ENCODE measurements at regions not wholly inside any gene's neighbourhood (a gene's known extent, or its start where the extent isn't known, plus 50 kb on each side); places are given as distances from the start of the nearest gene placed in this dataset.

DNA sequence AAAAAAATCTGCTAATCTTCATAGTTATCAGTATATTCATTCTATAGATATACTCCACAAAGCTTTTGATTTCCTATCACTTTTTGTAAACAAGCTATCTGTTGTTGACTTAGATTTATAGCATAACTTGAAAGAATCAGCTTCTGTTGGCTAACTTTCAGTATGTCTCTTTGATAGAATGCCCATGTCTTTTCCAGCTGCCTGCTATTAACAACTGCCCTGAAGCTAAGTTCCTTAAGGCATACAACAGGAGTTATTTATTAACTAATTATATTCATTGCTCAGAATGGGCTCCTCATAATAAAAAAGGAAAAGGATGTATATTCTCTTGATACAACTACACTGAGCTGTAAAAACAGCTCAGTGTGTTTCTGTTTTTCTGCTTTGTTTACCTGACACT is 293.9 kb downstream of the TUSC7 start:
- H3K4me3 ChIP-seq (ENCODE audit: low read depth, low read length): no peak overlapping the region
- no peak for DNase-seq (ENCODE audit: low read depth)
- TF ChIP-seq, protein P1, sequence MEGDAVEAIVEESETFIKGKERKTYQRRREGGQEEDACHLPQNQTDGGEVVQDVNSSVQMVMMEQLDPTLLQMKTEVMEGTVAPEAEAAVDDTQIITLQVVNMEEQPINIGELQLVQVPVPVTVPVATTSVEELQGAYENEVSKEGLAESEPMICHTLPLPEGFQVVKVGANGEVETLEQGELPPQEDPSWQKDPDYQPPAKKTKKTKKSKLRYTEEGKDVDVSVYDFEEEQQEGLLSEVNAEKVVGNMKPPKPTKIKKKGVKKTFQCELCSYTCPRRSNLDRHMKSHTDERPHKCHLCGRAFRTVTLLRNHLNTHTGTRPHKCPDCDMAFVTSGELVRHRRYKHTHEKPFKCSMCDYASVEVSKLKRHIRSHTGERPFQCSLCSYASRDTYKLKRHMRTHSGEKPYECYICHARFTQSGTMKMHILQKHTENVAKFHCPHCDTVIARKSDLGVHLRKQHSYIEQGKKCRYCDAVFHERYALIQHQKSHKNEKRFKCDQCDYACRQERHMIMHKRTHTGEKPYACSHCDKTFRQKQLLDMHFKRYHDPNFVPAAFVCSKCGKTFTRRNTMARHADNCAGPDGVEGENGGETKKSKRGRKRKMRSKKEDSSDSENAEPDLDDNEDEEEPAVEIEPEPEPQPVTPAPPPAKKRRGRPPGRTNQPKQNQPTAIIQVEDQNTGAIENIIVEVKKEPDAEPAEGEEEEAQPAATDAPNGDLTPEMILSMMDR (IDR thresholded peaks at IDR 0.05; ENCODE audit: insufficient read depth, low read depth, low read length): no peak

DNA sequence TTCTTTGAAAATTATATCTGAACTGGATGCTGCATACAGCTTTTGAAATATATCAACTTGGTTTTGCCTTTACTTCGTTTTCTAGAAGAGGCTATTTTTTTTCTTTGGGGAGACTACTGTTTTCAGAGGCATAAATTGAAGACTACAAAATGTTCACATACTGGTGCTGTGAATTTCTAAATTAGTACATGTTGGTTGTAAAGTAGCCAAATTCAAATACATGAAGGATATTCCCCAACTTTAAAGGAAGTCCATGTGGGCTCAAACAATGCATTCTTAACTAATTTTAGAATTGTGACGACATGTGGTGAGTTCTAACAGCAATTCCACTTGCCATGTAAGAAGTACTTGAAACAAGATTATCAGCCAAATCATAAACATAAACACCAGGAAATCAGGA is 295.7 kb downstream of the TUSC7 start:
- DNase-seq (ENCODE audit: low read depth): no peak
- TF ChIP-seq, protein P1 (IDR thresholded peaks at IDR 0.05; ENCODE audit: insufficient read depth, low read depth, low read length): no peak

DNA sequence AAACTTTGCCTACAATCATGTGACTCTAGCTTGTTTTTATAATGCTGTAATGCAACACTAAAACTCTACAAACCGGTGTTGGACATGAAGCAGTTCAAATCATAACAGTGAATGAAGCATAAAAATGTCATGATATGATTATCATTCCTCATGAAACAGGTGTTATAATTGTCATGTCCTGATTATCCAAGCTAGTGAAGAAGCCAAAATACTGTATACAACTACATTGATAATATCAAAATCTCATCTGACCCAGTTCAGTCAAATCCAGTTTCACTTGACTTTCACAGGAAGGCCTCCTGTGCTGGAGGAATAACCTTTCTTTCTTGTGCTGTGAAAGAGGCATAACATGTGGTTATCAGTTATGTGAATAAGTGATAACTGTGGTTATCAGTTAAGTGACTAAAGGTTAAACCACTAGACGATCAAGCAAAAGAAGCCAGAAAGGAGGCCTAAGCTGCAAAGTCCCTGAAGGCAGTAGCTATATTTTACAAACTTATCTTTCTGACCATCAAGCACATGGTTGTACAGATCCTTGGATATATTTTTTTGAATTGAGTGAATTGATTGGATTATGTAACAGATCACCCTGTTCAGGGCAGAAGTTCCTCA is 296.4 kb downstream of the TUSC7 start:
- TF ChIP-seq, protein P1 (IDR thresholded peaks at IDR 0.05; ENCODE audit: insufficient read depth, low read depth, low read length): no peak
- DNase-seq (ENCODE audit: low read depth): no peak
- no peak overlapping the region for H3K4me3 ChIP-seq (ENCODE audit: low read depth, low read length)

More for the DNA sequence above, 295.7 kb downstream of the TUSC7 start:
- H3K4me3 ChIP-seq (ENCODE audit: low read depth, low read length): no peak overlapping the region

DNA sequence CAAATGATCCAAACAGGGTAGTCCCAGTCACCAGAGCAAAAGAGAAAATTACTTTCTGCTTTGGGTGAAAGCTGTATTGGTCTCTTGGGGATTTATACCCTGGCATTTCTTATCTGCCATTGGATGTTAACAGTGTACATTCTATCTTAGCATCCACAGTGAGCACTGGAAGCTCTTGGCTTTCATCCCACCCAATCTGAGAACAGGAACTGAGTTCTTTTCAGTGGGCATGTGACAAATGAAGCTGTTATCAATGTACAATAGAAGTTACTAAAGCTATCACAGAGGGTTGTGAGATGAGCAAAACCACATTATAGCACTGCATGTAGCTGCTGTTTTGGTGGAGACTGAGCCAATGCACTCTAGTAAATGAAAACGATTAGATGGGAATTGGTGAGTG is 300.7 kb downstream of the TUSC7 start:
- H3K4me3 ChIP-seq (ENCODE audit: low read depth, low read length): no peak overlapping the region
- TF ChIP-seq, protein P1 (IDR thresholded peaks at IDR 0.05; ENCODE audit: insufficient read depth, low read depth, low read length): no peak
- no peak for DNase-seq (ENCODE audit: low read depth)

DNA sequence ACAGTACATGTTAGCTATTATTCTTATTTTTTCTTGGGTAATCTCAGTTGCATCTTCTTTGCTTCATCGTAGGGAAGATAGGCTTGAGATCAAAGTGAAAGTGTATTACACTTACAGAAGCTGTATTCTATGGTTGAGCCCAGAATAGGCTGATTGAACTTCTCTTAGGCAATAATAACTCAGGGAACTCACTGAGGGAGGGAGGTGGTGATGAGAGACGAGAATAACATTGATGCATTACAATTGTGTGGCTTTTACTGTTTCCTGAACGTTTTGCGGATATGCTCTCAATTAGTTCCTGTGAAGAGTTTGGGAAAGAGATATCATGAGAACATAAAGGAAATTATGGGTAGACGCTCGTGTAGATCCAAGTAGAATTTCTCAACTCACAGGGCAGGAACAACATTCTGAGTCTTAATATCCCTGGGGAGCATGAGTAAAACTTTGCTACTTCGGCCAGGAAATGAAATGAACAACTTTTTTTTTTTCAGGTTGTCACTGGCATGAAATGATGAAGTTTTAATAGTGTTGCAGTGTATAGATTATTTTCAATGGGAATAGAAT is 302.2 kb downstream of the TUSC7 start:
- no peak overlapping the region for H3K4me3 ChIP-seq (ENCODE audit: low read depth, low read length)
- DNase-seq (ENCODE audit: low read depth): no peak
- TF ChIP-seq, protein P1 (IDR thresholded peaks at IDR 0.05; ENCODE audit: insufficient read depth, low read depth, low read length): no peak

DNA sequence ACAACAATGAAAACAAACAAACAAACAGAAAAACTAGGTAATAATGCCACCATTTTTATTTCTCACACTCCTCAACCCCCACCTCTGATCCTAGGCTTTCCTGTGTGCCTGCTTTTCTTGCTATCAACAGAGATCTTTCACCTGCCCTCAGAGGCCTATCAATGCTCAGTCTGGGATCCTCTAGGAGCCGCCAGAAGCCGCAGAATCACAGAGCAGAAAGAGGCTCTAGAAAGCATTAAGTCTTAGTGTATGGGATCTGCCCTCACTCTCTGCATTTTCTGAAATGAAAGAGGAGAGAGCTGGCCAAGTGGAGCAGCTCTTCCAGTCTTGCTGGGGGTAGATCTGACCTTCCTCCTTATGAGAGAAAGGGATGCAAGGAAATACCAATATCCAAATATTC is 306.8 kb downstream of the TUSC7 start:
- TF ChIP-seq, protein P1 (IDR thresholded peaks at IDR 0.05; ENCODE audit: insufficient read depth, low read depth, low read length): no peak
- no peak for DNase-seq (ENCODE audit: low read depth)
- no peak overlapping the region for H3K4me3 ChIP-seq (ENCODE audit: low read depth, low read length)
